NOMO-1 treated with DMSO at 0.1 percent for 48 hours (cell line): ENCODE measurements at regions not wholly inside any gene's neighbourhood (a gene's known extent, or its start where the extent isn't known, plus 50 kb on each side); places are given as distances from the start of the nearest gene placed in this dataset.
"Not testable (repeated sequence)": the region's sequence is repeated elsewhere in the genome, so short reads cannot be mapped to it uniquely, and the experiment has no call there.

Source experiments
- DNase-seq: peaks from one replicate; lab custom pipeline; 2025; ENCODE audit not compliant: unreplicated experiment; lab: John Stamatoyannopoulos, UW

DNA sequence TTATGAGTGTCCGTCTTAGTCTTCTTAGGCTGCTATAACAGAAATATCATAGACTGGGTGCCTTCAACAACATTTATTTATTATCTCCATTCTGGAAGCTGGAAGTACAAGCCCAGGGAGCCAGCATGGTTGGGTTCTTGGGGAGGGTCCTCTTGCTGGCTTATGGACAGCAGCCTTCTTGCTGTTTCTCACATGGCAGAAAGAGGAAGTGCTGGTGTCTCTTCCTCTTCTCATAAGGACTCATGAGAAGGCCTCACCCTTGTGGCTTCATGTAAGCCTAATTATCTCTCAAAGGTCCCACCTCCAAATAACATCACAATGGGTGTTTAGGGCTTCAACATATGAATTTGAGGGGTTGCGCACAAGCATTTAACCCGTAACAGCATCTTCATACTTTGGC, 207.0 kb upstream of the COX10 start:
- peak; percentile 74 for DNase-seq

DNA sequence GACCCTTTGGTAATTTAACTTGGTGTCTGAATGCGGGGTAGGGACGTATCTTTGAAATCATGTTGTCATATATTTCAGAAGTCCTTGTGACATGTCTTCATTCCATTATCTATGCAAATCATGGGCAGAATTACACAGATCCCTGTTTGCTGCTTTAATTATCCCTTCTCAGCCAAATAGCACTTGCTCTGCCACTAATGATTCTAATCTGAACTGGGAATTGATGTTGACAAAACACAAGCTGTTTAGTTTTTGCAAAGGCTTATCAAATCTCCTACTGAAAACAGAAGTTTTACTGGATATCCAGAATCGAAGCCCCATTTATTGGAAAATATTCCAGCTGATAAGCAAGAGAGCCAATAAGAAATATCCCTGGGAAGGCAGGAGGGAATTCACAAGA, 205.9 kb upstream of the COX10 start:
- no peak for DNase-seq

DNA sequence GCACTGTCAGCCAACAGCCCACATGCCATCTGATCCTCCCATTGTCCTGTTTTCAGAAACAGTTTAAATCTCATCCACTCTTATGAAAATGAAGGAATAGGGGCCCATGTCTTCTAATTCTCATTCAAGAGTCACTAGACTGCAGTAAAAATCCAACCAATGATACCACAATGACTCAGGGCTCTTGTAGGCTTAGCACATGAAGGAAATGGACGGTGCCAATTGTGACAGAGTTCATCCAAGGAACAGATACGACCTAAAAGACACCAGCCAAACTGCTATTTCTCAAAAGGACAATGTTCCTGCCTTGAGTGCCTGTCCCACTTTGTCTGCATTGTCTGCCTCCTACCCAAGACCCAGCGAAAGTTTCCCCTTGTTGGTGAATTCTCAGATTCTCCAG, 204.8 kb upstream of the COX10 start:
- DNase-seq, result peak; percentile 39

DNA sequence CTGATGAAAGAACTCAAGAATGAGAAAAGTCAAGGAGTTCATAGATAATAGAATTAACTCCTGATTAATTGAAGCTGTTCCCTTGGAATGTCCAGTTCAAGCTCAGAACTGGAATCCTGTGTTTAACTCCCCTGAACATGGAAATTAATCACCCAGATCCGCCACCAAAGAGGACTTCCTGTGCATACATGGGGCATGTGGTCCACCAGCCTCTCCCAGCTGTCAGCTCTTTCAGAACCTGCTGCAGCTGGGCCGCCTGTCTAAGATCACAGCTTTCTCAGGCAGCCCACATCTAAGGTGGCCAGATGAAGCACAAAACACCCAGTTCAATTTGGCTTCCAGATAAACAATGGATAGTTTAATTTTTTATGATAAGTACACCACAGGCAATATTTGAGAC, 203.7 kb upstream of the COX10 start:
- no peak for DNase-seq

DNA sequence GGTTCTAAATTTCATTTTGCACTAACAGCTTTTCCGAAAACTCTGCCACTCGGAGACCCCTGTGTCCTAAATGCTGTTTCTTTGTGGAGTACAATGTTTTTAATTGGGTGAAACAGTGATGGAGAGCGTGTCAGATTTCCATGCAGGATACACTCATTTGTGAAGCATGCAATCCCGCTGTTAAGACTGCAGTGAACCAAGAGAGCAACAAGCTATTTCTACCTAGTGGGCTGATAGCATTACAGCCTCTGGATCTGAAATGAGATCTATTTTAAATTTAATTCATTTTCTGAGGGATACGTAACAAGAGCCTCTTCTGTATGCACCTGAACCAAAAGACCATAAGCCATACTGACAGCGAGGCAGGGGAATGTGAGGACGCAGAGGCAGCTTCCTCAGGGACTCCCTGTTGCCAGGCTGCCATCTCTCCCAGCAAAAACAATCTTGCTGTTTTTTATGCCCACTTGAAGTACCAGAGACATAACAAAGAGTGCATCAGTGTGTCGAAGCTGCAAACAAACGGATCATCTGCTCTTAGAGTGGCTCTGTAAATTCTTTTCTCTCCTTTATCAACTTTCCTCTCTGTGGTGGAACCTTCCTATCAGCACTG, 199.9 kb upstream of the COX10 start:
- no peak for DNase-seq

DNA sequence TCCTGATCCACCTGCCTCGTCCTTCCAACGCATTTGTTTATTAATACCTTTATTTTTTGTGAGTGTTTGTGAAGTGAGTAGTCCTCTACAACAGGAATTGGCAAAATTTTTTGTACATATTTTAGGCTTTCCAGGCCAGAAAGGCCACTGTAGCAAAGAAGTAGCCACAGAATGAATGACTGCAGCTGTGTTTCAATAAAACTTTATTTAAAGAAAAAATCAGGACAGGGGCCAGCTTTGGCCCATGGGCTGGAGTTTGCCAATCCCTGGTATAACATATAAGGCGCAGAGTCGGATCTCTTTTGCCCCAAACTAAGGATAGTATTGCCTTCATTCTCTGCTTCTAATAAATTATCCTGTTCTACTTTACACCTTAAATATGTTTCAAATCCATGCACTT, 198.0 kb upstream of the COX10 start:
- DNase-seq, result no peak

DNA sequence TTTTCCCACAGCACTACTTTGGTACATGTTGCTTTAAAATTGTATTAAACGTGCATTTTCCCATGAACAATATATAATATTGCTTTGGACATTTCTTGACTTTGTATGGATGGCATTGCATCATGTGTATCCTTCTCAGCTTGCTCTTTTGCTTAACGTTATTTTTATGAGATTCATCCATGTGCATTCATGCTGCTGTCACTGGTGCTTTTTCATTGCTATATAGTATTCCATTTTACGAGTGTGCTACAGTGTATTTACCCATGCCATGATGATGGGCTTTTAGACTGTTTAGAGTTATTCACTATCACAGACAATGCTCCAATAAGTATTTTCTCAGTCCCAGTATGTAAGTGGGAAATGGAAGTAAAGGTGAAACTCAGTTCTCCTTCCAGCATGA, 195.2 kb upstream of the COX10 start:
- no peak for DNase-seq

DNA sequence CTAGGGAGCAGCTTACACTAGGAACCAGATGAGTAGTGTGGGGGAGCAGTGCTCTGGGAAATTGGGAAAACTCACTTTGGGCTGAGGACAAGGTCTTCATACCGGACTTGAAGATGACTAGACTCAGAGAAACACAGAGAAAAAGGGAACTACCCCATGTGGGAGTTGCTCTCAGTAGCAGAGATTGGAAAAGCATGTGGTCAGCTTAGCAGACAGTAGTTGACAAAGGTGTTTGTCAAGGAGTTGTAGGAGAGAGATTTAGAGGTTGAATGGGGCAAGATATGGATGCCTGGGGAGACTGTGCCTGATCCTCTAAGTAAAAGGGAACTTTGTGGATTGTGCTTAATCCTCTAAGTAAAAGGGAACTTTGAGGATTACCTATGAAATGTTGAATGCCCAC, 194.5 kb upstream of the COX10 start:
- DNase-seq, result no peak

DNA sequence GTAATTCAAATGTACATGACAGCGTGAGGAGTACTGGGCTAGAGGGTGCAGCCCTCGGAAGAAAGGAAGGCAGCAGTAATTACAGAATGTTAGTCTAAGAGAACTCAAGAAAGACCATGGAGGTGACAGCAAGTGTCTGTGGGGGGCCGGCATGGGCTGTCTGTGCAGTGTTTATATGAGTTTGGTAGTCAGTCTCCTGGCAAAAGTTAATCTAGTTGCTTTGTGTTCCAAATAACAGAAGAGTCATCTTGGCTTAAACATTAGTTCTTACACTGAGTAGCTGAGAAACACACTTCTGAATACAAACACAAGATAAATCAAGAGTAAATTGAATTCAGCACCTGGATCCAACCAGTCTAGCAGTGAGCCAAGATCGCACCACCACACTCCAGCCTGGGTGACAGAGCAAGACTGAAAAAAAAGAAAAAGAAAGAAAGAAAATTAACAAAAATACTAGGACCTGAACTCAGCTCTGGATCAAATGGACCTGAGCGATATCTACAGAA, 189.3 kb upstream of the COX10 start:
- DNase-seq, result no peak

DNA sequence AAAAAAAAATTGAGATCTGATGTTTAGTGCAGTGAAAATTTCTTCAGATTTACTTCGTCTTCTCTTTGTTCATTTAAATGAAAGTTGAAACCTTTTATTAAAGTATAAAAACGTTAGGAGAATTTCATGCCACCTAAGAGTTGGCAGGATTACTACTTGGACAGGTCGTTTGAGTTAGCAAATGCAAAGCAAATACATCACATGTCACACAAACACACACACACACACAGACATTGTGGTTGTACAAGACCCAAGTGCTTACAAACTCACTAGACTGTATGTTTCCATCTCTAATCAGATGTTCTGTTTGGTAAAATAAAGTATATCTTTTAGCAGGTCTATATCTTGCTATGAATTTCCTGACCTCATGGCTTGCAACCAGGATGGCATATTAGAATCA, 185.6 kb upstream of the COX10 start:
- no peak for DNase-seq

DNA sequence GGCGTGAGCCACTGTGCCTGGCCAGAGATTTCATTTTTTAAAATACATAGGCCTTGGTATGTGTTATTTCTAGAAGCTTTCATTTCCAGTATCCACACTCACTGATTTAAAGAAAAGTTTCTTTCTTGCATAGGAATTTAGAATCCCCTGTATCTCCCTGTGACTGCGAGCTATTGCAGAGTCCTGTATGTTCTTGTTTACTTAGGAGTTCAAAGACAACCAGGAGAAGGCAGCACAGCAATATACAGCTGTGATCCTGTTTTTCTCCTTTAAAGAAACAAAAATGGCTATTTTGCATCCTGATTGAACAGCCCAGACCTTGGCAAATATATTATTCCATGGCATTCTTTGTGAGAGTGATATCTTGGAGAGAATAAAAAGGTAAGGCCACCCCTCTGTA, 185.0 kb upstream of the COX10 start:
- DNase-seq, result no peak

DNA sequence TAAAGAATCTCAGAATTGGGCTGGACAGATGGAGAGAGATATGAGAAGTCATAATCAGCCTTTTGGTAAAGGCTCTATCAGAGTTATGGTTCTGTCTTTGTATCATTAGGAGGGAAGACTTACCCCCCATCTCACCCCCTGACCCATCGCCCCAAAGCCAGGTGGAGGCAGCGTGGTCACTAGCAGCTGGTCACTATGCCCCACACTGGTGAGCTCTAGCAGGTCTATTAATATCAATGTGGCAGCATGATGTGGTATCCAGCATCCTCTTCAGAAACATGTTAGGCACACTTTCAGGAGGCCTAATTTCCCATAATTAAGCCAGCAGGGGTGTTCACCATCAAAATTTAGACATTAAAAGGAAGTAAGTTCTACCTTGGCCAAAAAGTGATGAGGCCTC, 183.8 kb upstream of the COX10 start:
- DNase-seq, result no peak

DNA sequence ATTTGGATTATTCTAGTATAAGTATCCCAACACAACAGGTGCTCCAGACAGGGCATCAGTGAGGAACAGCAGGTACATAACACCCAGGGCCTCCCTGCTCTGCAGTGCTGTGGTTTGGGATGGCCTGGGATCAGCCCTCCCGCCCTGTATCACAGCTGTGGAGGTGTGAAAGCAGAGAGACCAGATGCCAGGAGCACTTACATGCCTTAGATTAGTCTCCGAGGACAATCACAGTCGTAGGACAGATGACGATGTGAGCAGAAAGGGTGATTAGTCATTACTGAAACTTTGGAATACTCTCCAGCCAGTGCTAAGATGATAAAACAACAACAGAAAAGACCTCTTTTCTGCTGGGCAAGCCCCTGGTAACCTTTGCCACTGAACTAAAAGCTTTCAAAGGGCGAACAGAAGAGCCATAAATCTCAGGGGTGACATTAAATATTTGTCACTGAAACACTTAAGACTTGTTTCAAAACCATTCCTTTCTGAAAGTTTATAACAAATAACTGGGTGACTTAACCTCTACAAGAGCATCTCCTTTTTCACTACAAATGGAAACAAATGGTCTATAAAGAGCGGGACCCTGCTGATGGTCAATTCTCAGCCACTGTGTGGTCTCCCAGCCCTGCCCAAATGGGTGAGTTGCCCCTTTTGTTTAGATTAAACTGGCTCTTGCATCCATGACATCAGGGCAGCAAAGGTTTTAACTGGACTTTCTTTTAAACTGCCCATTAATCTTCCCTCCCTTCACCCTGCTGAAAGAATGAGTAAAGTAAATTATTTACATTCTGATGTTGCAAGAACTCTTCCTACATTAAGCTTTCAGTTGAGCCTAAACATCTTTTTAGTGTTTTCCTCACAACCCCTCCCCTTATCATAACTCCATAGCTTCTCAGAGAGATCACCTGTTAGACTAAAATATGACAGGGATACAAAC, 183.1 kb upstream of the COX10 start:
- no peak for DNase-seq

DNA sequence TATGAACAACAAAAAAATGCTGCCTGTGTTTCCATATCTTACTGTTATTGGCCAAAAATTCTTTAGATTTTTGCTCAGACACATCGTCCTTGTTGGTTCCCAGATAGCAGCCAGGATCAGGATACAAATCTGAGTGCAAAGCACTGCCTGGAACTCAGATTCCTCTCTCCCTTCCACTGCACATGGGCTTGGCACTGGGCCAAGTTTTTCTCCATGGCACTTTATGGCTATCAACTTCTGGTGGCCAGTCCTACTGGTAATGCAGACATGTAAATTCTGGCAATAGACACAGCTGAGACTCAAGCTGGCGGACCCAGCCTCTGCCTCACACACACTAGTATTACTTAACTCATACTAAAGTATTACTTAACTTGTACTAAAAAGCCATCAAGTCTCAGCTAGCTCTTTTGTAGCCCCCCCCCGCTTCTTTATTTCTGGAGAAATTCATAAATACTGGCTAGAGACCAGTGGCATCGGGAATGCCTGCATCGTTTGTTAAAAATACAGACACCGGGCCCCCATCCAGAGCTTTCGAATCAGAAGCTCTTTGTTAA, 181.2 kb upstream of the COX10 start:
- no peak for DNase-seq

DNA sequence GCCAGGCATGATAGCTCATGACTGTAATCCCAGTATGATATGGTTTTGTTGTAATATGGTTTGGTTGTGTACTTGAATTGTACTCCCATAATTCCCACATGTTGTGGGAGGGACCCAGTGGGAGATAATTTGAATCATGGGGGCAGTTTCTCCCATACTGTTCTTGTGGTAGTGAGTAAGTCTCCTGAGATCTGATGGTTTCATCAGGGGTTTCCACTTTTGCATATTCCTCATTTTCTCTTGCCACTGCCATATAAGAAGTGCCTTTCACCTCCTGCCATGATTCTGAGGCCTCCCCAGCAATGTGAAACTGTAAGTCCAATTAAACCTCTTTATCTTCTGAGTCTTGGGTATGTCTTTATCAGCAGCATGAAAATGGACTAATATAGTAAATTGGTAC, 160.3 kb upstream of the COX10 start:
- DNase-seq, result not testable (repeated sequence)

DNA sequence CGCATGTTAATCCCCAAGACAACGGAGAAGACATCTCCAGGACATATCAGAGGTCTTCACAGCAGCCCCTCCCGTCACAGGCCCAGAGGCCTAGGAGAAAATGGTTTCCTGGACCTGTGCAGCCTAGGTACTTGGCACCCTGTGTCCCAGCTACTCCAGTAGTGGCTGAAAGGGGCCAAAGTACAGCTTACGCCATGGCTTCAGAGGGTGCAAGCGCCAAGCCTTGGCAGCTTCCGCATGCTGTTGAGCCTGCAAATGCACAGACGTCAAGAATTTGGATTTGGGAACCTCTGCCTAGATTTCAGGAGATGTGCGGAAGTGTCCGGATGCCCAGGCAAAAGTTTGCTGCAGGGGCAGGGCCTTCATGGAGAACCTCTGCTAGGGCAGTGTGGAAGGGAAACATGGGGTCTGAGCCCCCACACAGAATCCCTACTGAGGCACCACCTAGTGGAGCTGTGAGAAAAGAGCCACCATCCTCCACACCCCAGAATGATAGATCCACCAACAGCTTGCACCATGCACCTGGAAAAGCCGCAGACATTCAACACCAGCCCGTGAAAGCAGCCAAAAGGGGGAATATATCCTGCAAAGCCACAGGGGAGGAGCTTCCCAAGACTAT, 159.3 kb upstream of the COX10 start:
- DNase-seq, result no peak

DNA sequence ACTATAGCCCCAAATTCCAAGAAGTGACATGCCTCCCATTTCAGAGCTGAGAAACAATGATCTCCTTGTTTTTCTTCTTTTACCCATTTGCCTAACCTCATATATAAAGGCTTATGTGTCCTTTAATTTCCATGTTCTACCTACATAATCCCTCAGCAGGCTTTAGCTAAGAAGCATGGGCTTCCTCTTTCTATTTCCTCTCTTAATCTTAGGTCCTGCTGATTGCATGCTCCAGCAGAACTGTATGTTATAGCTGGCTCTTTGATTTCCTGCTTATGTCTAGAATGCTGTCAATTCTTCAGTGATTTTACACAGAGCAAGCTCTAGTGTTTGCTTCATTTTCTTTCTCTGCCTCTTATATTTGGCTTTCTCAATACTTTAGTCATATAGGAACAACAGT, 151.7 kb upstream of the COX10 start:
- peak; percentile 75 for DNase-seq

DNA sequence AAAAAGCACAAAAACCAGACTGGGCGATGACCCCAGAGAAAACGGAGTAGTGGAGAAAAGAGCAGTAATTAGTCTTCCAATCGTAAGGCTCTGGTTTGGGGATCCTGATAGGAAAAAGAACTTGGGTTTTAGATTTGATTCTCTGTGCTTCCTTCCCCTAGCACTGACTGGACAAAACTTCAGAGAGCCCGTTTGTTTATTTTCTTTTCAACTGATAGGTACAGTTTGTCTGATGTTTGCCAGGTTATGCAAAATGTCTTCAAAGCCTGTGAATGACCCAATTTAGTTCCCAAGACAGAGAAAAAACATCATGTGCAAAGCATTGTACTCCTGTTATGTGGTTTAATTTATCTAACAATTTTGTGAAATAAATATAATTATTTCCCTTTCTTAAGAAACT, 151.1 kb upstream of the COX10 start:
- no peak for DNase-seq

DNA sequence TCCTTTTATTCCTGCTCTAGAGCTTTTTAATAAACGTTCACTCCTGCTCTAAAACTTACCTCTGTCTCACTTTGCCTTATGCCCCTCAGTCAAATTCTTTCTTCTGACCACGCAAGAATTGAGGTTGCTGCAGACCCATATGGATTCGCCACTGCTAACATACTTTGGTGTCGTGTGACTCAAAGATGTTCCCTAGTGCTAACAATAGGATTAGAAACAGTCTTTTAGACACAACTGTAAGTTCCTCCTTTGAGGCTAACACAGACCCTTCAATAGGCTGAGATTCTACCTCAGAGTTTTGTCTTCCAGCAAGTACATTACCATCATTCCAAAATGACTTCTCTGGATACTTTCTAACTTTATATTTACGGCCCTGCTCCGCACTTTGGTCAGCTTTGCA, 149.5 kb upstream of the COX10 start:
- peak; percentile 25 for DNase-seq

DNA sequence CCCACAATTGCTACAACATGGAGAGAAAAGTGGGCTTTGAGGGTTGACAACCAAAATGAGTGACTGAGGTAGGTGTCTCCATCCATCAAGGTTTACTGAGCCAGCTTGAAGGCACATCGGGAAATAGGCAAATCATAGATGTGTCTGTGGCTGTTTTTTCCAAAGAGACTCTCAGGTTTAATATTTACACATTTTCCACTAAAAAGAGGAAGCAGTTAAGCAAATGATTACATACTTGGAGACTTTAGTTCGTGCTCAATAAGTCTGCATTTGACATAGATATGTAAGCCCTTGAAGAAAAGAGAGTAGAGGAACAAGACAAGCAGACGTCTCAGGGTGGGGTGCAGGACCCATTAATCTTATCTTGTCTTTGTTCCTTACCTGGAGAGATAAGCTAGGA, 148.9 kb upstream of the COX10 start:
- DNase-seq, result peak; percentile 73

DNA sequence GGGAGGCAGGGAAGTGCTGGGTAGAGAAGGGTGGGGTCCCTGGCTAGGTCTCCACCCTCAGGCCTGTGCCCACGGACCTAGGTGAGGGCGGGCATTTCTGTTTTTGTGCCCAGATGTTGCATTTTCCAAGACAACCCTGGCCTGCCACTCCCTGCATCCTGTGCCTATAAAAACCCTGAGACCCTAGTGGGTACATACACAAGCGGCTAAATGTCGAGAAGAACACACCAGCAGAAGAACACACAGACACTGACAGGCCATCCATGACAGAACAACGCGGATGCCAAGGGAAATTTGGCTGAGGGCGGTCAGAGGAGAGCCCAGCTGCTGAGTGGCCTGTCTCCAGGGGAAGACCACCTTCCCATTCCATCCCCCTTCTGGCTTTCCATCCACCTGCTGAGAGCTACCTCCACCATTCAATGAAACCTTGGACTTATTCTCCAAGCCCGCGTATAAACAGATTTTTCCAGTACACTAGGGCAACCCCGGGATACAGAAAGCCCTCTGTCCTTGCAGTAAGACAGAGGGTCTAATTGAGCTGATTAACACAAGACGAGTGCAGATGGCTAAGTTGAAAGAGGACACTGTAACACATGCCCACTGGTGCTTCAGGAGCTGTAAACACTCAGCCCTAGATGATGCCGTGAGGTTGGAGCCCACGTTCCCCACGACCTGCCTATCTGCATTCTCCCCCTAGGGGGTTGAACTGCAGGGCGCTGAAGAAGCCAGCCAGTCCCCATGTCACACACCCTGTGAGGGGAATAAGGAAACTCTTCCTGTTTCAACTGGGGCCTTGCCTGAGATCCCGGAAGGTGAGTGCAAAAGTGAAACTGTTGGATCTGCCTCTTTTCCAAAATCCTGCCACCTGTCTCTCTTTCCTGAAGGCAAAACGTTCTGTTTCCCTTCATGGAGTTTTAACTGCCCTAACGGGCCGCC, 147.2 kb upstream of the COX10 start:
- no peak for DNase-seq
